Stimulated activated CD8-positive, alpha-beta memory T cell treated with anti-CD3 and anti-CD28 coated beads, Interleukin-15, amount 100 ng/mL, for 1 hour (primary cell): ENCODE measurements at regions not wholly inside any gene's neighbourhood (a gene's known extent, or its start where the extent isn't known, plus 50 kb on each side); places are given as distances from the start of the nearest gene placed in this dataset.

ENCODE experiments used
- DNase-seq: peaks from one replicate; pipeline ENCODE4 v3.0.0-alpha.2; 2020; ENCODE audit warnings: low read depth

- no peak for DNase-seq
These were observed 754.9 kb upstream of the LRATD1 start for GRCh38 chr2:13877571-13877970.

GRCh38 chr2:13884291-13884976, 748.1 kb upstream of the LRATD1 start:
- no peak for DNase-seq

- no peak for DNase-seq
These were observed 731.0 kb upstream of the LRATD1 start for GRCh38 chr2:13901526-13901925.

GRCh38 chr2:13905831-13906230, 726.7 kb upstream of the LRATD1 start:
- DNase-seq, result no peak

- no peak for DNase-seq
These were observed 716.5 kb upstream of the LRATD1 start for GRCh38 chr2:13916066-13916465.

- no peak for DNase-seq
These were observed 714.6 kb upstream of the LRATD1 start for GRCh38 chr2:13917958-13918357.

- no peak for DNase-seq
These were observed 712.5 kb upstream of the LRATD1 start for GRCh38 chr2:13919981-13920382.

- DNase-seq, result no peak
These were observed 711.3 kb upstream of the LRATD1 start for GRCh38 chr2:13921245-13921644.

GRCh38 chr2:13923823-13924222, 708.7 kb upstream of the LRATD1 start:
- no peak for DNase-seq

GRCh38 chr2:13942111-13942510, 690.4 kb upstream of the LRATD1 start:
- no peak for DNase-seq

GRCh38 chr2:13950761-13951160, 681.8 kb upstream of the LRATD1 start:
- no peak for DNase-seq

- no peak for DNase-seq
These were observed 663.7 kb upstream of the LRATD1 start for GRCh38 chr2:13968811-13969210.

- DNase-seq, result no peak
These were observed 646.3 kb upstream of the LRATD1 start for GRCh38 chr2:13986119-13986720.

GRCh38 chr2:13996527-13996926, 636.0 kb upstream of the LRATD1 start:
- DNase-seq, result no peak

GRCh38 chr2:14011190-14011589, 621.3 kb upstream of the LRATD1 start:
- DNase-seq, result no peak

GRCh38 chr2:14015113-14015630, 617.3 kb upstream of the LRATD1 start:
- DNase-seq, result no peak

- no peak for DNase-seq
These were observed 616.1 kb upstream of the LRATD1 start for GRCh38 chr2:14016289-14016955.

- no peak for DNase-seq
These were observed 613.9 kb upstream of the LRATD1 start for GRCh38 chr2:14018620-14019019.

GRCh38 chr2:14023558-14023957, 609.0 kb upstream of the LRATD1 start:
- no peak for DNase-seq

GRCh38 chr2:14039134-14039533, 593.4 kb upstream of the LRATD1 start:
- DNase-seq, result no peak

- DNase-seq, result no peak
These were observed 585.0 kb upstream of the LRATD1 start for GRCh38 chr2:14047491-14047890.

GRCh38 chr2:14051401-14051800, 581.1 kb upstream of the LRATD1 start:
- no peak for DNase-seq

- no peak for DNase-seq
These were observed 579.4 kb upstream of the LRATD1 start for GRCh38 chr2:14053105-14053504.
